HG02588 (cell line): ENCODE measurements at regions not wholly inside any gene's neighbourhood (a gene's known extent, or its start where the extent isn't known, plus 50 kb on each side); places are given as distances from the start of the nearest gene placed in this dataset.

Experiments used
- ATAC-seq: cut with Tn5 transposase; IDR thresholded peaks from one replicate; pipeline ENCODE4 v1.9.1; 2021; ENCODE audit warnings: mild to moderate bottlenecking, moderate library complexity; ENCODE audit not compliant: unreplicated experiment

DNA sequence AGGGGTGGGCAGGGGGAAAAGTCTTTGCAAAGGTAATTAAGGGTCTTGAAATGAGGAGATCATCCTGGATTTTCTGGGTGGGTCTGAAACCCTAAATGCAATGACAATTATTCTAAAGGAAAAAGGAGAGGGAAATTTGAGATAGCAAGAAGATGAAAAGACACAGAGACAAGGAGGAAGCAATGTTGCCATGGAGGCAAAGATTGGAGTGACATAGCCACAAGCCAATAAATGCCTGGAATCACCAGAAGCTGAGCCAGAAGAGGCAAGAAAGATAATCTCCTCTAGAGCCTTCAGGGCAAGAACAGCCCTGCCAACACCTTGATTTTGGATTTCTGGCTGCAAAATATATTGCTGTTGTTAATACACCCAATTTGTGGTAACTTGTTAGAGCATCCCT, 1246.3 kb upstream of the PIK3C3 start:
- no peak for ATAC-seq

DNA sequence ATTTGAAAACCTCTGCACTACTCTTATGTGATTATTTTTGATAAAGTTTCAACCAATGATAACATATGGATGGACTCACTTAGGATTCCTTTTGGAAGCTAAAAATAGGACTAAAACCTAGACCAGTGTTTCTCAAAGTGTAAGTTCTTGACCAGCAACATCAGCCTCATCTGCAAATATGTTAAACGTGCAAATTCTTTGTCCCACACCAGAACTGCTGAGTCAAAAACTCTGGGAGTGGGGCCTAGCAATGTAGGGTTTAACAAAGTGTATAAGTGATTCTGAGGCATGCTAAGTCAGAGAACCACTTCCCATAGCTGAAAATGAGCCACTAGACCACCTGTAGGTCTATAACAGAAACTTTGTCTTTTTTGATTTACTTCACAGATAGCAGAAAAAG, 1247.2 kb upstream of the PIK3C3 start:
- no peak for ATAC-seq

- no peak for ATAC-seq
Observed at GRCh38 chr18:40698129-40698528, 1256.9 kb upstream of the PIK3C3 start.

DNA sequence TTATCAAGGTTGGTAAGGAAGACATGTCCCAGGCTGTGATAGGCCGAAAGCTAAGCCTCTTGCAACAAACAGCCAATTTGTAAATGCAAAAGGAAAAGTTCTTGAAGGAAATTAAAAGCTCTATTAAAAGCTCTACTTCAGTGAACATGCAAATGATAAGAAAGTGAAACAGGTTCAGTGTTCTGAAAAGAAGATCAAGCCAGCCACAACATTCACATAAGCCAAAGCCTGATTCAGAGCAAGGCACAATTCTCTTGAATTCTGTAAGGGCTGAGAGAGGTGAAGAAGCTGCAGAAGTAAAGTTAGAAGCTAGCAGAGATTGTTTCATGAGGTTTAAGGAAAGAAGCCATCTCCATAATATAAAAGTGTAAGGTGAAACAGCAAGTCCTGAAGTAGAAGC, 1259.5 kb upstream of the PIK3C3 start:
- ATAC-seq, result no peak

DNA sequence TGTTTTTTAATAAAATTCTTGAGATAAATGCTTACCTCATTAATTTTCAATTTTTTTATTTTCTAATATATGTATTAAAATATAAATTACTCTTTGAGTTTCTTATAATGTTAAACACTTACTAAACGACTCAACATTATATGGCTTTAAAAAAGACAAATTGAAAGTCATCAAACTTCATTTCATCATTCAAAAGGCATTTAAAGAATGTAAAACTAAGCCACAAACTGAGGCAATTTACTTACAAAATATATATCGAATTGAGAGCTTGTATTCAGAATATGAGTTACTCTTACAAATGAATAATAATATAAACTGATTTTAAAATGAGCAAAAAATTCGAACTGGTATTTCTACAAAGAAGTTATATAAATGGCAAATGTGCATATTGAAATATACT, 1262.2 kb upstream of the PIK3C3 start:
- ATAC-seq, result no peak

DNA sequence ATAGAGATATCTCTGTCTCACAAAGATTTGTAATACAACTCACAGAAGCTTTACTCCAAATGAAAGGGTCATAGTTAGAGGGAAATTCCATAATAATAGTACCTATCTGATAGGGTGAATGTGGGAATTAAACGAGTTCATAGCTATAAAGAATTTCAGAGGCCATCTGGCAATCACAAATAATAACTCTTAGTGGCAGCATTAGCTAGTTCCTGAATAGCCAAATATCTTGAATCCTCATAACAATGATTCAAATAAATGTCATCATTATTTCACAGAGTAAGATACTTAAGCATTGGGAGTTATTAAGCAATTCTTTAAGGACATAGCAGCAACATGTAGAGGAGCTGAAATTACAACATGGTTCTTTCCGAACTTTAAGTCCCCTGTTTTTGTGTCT, 1265.0 kb upstream of the PIK3C3 start:
- no peak for ATAC-seq

GRCh38 chr18:40687399-40687798, 1267.6 kb upstream of the PIK3C3 start:
- ATAC-seq, result no peak

GRCh38 chr18:40686836-40687235, 1268.2 kb upstream of the PIK3C3 start:
- ATAC-seq, result no peak

- ATAC-seq, result no peak
Observed at GRCh38 chr18:40685219-40685618, 1269.8 kb upstream of the PIK3C3 start.

GRCh38 chr18:40678318-40678717, 1276.7 kb upstream of the PIK3C3 start:
- no peak for ATAC-seq

DNA sequence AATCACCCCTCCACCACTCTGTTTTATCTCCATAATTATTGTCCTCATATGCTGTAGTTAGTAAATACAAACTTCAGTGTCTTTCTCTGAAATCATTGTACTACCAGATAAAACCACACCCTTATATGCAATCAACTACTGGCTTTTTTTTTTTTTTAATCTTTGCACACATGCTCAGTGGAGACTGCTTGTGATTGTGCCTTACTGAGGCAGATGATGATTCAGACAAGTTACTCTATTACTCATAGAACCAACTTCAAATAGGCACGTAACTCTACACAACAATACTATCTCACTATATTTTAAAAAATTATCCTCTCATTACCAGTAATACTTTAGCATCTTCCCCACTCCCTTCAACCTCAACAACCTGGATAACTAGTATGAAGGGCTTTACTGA, 1278.4 kb upstream of the PIK3C3 start:
- ATAC-seq, result no peak

- no peak for ATAC-seq
Observed at GRCh38 chr18:40673150-40673549, 1281.9 kb upstream of the PIK3C3 start.

- no peak for ATAC-seq
Observed at GRCh38 chr18:40672590-40672989, 1282.4 kb upstream of the PIK3C3 start.

GRCh38 chr18:40670668-40671375, 1284.2 kb upstream of the PIK3C3 start:
- no peak for ATAC-seq

DNA sequence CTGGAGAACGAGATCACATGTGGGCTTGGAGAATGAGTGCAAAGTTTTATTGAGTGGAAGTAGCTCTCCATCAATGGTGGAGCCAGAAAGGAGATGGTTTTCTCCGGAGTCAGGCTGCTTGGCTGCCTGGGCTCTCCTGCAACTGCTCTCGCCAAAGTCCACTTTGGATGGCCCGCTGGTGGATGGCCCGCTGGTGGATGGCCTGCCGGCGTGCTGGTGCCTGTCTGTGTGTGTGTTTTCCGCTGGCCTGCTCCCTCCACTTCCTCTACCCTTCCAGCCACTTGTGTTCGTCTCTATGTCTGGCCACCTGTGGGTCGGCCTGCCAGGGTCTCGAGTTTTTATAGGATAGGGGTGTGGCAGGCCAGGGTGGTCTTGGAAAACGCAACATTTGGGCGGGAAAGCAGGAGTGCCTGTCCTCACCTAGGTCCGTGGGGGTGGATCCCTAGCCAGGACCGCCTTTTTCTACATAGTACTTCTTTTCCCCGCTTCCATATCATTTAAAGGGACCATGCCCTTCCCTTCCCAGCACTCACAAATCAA, 1292.1 kb upstream of the PIK3C3 start:
- ATAC-seq, result no peak

GRCh38 chr18:40653682-40654081, 1301.4 kb upstream of the PIK3C3 start:
- no peak for ATAC-seq

GRCh38 chr18:40652321-40652720, 1302.7 kb upstream of the PIK3C3 start:
- no peak for ATAC-seq

DNA sequence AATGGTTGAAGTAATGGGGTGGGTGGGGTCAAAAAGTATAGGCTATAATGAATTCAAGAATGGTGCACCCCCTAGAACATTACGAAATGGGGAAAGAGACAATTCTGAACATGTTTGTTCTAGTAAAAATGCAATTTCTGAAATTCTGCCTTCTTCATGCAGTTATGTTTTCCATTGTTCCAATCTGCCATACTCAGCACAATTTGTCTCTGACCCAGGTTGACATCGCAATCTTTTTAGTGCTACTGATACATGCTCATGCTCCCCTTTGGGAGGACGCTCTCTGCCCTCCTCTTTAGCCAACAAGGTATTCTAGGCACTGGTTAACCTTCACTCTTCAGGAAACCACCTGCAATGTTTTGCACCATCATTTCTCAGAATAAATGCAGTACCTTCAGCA, 1303.9 kb upstream of the PIK3C3 start:
- no peak for ATAC-seq

GRCh38 chr18:40642692-40643229, 1312.3 kb upstream of the PIK3C3 start:
- ATAC-seq, result no peak

- ATAC-seq, result no peak
Observed at GRCh38 chr18:40631319-40631718, 1323.7 kb upstream of the PIK3C3 start.

- no peak for ATAC-seq
Observed at GRCh38 chr18:40630496-40630895, 1324.5 kb upstream of the PIK3C3 start.

GRCh38 chr18:40624959-40625358, 1330.1 kb upstream of the PIK3C3 start:
- no peak for ATAC-seq

DNA sequence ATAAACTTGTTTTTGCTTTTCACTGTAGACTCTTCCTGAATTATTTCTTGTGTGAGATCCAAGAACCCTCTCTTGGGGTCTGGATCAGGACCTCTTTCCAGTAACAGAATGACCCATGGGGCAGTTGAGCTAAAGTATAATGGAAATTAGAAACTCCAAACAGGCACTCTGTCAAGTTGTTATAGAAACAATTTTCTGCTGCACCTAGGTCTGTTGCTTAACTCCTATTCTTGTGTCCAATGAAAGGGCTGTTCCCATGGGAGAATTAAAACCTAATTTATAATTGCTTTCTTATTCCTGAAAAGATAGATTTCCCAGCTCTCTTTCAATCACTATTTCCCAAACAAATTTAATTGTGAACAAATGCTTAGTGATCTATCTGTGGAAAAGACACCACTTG, 1341.3 kb upstream of the PIK3C3 start:
- ATAC-seq, result no peak
